Neural cell (in vitro differentiated cells): ENCODE measurements at regions not wholly inside any gene's neighbourhood (a gene's known extent, or its start where the extent isn't known, plus 50 kb on each side); places are given as distances from the start of the nearest gene placed in this dataset.

Experiments used
- H2AFZ ChIP-seq: fragments of 200-600, 300-800 bp; sonication (generic), shearing (Covaris generic); 2 replicates; pipeline ENCODE4 v1.6.0; 2014; ENCODE audit warnings: low read depth, mild to moderate bottlenecking, antibody characterized with exemption, low read length, moderate library complexity
- H3F3A ChIP-seq: fragments of 200-600 bp; shearing (Covaris generic); 2 replicates; pipeline ENCODE4 v1.6.1; 2016; ENCODE audit warnings: mild to moderate bottlenecking, moderate library complexity, mixed read lengths, antibody characterized with exemption, low read length; ENCODE audit not compliant: insufficient read depth, poor library complexity, severe bottlenecking
- H3K27ac ChIP-seq: fragments of 200-600, 300-800 bp; sonication (generic), shearing (Covaris generic); 2 replicates; pipeline ENCODE4 v1.5.1; 2014; ENCODE audit warnings: mild to moderate bottlenecking, low read length, moderate library complexity
- H3K27me3 ChIP-seq: fragments of 300-800, 200-600 bp; sonication (generic), shearing (Covaris generic); 2 replicates; pipeline ENCODE4 v1.6.0; 2014; ENCODE audit warnings: mild to moderate bottlenecking, low read depth, low read length, moderate library complexity; ENCODE audit not compliant: insufficient read depth
- H3K36me3 ChIP-seq: fragments of 300-800, 200-600 bp; sonication (generic), shearing (Covaris generic); 2 replicates; pipeline ENCODE4 v1.5.1; 2014; ENCODE audit warnings: mild to moderate bottlenecking, antibody characterized with exemption, low read length, moderate library complexity; ENCODE audit not compliant: insufficient read depth
- H3K4me2 ChIP-seq: fragments of 300-800, 200-600 bp; sonication (generic), shearing (Covaris generic); 2 replicates; pipeline ENCODE4 v1.6.0; 2014; ENCODE audit warnings: mild to moderate bottlenecking, low read length
- H3K4me3 ChIP-seq: fragments of 300-800, 200-600 bp; sonication (generic), shearing (Covaris generic); 2 replicates; pipeline ENCODE4 v1.5.1; 2014; ENCODE audit warnings: mild to moderate bottlenecking, low read length, moderate library complexity
- H3K79me2 ChIP-seq: fragments of 200-600 bp; shearing (Covaris generic); replicated peaks from 2 replicates; pipeline ENCODE4 v1.6.0; 2014; ENCODE audit warnings: mild to moderate bottlenecking, low read length, moderate library complexity; ENCODE audit not compliant: insufficient read depth
- H3K9ac ChIP-seq: fragments of 300-800, 200-600 bp; sonication (generic), shearing (Covaris generic); 2 replicates; pipeline ENCODE4 v1.6.1; 2016; ENCODE audit warnings: mild to moderate bottlenecking, low read length, mixed read lengths
- H3K9me2 ChIP-seq: fragments of 200-600 bp; shearing (Covaris generic); 2 replicates; pipeline ENCODE4 v1.6.1; 2016; ENCODE audit warnings: mild to moderate bottlenecking, low read length, mixed read lengths; ENCODE audit not compliant: insufficient read depth
- H3K9me3 ChIP-seq: fragments of 200-600, 300-800 bp; sonication (generic), shearing (Covaris generic); 2 replicates; pipeline ENCODE4 v1.6.1; 2016; ENCODE audit warnings: mild to moderate bottlenecking, mixed run types, low read length, moderate library complexity, mixed read lengths
- H4K20me1 ChIP-seq: fragments of 200-600 bp; shearing (Covaris generic); 2 replicates; pipeline ENCODE4 v1.6.1; 2016; ENCODE audit warnings: mild to moderate bottlenecking, mixed run types; ENCODE audit not compliant: insufficient read depth
- EP300 ChIP-seq: fragments of 450-650 bp; conservative IDR thresholded peaks from 2 replicates; pipeline ENCODE4 v1.6.1; 2014; ENCODE audit warnings: antibody characterized with exemption, mild to moderate bottlenecking, moderate library complexity; ENCODE audit not compliant: poor library complexity, severe bottlenecking
- EZH2 ChIP-seq: fragments of 200-600, 300-800 bp; shearing (Covaris generic), sonication (generic); IDR thresholded peaks from 2 replicates; pipeline ENCODE4 v1.6.1; 2014; ENCODE audit warnings: antibody characterized with exemption, low read length, borderline replicate concordance, mild to moderate bottlenecking; ENCODE audit not compliant: insufficient read depth, poor library complexity, severe bottlenecking
- MXI1 ChIP-seq: fragments of 450-650 bp; conservative IDR thresholded peaks from 2 replicates; pipeline ENCODE4 v1.6.1; 2014; ENCODE audit warnings: antibody characterized with exemption, mild to moderate bottlenecking; ENCODE audit not compliant: poor library complexity, severe bottlenecking
- POLR2AphosphoS5 ChIP-seq: IDR thresholded peaks from 2 replicates; pipeline ENCODE4 v1.6.1; 2012
- RAD21 ChIP-seq: fragments of 450-650 bp; conservative IDR thresholded peaks from 2 replicates; pipeline ENCODE4 v1.6.1; 2014; ENCODE audit warnings: antibody characterized with exemption, mild to moderate bottlenecking, moderate library complexity
- SMC3 ChIP-seq: fragments of 450-650 bp; conservative IDR thresholded peaks from 2 replicates; pipeline ENCODE4 v1.6.1; 2014; ENCODE audit warnings: antibody characterized with exemption, mild to moderate bottlenecking, moderate library complexity; ENCODE audit not compliant: poor library complexity
- TAF1 ChIP-seq: IDR thresholded peaks from 2 replicates; pipeline ENCODE4 v1.6.1; 2012; ENCODE audit warnings: low read depth
- TF ChIP-seq, protein P1 (sequence below): IDR thresholded peaks from 2 replicates; pipeline ENCODE4 v1.6.1; 2012; ENCODE audit warnings: borderline replicate concordance
- TF ChIP-seq, protein P2 (sequence below): fragments of 450-650 bp; IDR thresholded peaks from 2 replicates; pipeline ENCODE4 v1.5.1; 2014; ENCODE audit warnings: antibody characterized with exemption, mild to moderate bottlenecking, moderate library complexity; ENCODE audit not compliant: poor library complexity, severe bottlenecking

DNA sequence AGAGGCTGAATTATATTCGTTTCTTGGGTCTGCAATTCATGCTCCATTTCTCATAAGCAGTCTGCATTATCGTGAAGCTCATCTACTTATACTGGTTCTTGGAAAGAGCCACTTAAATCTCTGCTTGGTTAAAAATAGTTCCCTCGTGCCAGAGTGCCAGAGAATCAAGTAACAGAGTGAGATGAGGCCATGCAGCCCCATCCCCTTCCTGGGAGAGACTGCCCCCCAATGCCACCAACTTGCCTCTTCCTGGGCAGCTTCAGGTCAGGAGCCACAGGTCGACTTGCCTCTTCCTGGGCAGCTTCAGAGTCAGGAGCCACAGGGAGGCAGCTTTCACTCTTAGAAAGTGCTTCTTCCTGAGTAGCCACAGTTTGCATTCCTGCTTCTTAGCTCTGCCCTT is 223.9 kb upstream of the ZBED5 start:
- no peaks in the 10 kb centered on the region for H3K9me3 ChIP-seq
- H4K20me1 ChIP-seq, result no peaks in the 10 kb centered on the region
- H2AFZ ChIP-seq, result no peak overlapping the region
- no peaks in the 10 kb centered on the region for H3K9me2 ChIP-seq
- TF ChIP-seq SMC3, result no peak
- TF ChIP-seq, protein P1, sequence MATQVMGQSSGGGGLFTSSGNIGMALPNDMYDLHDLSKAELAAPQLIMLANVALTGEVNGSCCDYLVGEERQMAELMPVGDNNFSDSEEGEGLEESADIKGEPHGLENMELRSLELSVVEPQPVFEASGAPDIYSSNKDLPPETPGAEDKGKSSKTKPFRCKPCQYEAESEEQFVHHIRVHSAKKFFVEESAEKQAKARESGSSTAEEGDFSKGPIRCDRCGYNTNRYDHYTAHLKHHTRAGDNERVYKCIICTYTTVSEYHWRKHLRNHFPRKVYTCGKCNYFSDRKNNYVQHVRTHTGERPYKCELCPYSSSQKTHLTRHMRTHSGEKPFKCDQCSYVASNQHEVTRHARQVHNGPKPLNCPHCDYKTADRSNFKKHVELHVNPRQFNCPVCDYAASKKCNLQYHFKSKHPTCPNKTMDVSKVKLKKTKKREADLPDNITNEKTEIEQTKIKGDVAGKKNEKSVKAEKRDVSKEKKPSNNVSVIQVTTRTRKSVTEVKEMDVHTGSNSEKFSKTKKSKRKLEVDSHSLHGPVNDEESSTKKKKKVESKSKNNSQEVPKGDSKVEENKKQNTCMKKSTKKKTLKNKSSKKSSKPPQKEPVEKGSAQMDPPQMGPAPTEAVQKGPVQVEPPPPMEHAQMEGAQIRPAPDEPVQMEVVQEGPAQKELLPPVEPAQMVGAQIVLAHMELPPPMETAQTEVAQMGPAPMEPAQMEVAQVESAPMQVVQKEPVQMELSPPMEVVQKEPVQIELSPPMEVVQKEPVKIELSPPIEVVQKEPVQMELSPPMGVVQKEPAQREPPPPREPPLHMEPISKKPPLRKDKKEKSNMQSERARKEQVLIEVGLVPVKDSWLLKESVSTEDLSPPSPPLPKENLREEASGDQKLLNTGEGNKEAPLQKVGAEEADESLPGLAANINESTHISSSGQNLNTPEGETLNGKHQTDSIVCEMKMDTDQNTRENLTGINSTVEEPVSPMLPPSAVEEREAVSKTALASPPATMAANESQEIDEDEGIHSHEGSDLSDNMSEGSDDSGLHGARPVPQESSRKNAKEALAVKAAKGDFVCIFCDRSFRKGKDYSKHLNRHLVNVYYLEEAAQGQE, result no peak
- TF ChIP-seq RAD21, result no peak
- TF ChIP-seq EZH2, result no peak
- no peak for TF ChIP-seq MXI1
- TF ChIP-seq TAF1, result no peak
- TF ChIP-seq, protein P2, sequence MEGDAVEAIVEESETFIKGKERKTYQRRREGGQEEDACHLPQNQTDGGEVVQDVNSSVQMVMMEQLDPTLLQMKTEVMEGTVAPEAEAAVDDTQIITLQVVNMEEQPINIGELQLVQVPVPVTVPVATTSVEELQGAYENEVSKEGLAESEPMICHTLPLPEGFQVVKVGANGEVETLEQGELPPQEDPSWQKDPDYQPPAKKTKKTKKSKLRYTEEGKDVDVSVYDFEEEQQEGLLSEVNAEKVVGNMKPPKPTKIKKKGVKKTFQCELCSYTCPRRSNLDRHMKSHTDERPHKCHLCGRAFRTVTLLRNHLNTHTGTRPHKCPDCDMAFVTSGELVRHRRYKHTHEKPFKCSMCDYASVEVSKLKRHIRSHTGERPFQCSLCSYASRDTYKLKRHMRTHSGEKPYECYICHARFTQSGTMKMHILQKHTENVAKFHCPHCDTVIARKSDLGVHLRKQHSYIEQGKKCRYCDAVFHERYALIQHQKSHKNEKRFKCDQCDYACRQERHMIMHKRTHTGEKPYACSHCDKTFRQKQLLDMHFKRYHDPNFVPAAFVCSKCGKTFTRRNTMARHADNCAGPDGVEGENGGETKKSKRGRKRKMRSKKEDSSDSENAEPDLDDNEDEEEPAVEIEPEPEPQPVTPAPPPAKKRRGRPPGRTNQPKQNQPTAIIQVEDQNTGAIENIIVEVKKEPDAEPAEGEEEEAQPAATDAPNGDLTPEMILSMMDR, result no peak
- TF ChIP-seq POLR2AphosphoS5, result no peak
- no peak for TF ChIP-seq EP300
- no peaks in the 10 kb centered on the region for H3K36me3 ChIP-seq
- no peaks in the 10 kb centered on the region for H3F3A ChIP-seq
- no peak overlapping the region for H3K4me3 ChIP-seq
- H3K27me3 ChIP-seq, result no peaks in the 10 kb centered on the region
- no peak overlapping the region for H3K9ac ChIP-seq
- H3K4me2 ChIP-seq, result no peak overlapping the region
- no peaks in the 10 kb centered on the region for H3K79me2 ChIP-seq
- H3K27ac ChIP-seq, result no peak overlapping the region

DNA sequence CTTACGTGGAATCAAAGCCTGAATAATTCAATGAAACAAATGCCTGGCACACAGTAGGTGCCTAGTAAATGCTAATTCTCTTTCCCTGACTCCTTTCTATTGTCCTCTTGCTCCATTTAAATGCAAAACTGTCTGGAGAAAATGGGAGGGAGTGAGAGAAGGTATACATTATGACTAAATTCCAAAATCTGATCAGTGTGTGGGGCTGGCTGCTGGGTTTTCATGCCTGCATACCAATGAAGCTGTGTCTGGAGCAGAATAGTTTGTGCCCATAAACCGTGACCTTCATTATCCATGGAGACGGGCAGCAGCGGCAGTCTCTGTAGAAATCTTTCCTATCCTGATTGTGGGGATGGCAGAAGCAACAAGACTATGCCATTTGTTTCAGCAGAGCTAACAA is 223.4 kb upstream of the ZBED5 start:
- H3K9me2 ChIP-seq, result no peaks in the 10 kb centered on the region
- no peak for TF ChIP-seq SMC3
- no peak for TF ChIP-seq POLR2AphosphoS5
- TF ChIP-seq, protein P1, result no peak
- no peak for TF ChIP-seq EP300
- TF ChIP-seq RAD21, result no peak
- TF ChIP-seq, protein P2, result no peak
- TF ChIP-seq TAF1, result no peak
- TF ChIP-seq MXI1, result no peak
- TF ChIP-seq EZH2, result no peak
- H3K27ac ChIP-seq, result no peak overlapping the region
- H3K27me3 ChIP-seq, result no peaks in the 10 kb centered on the region
- H3K4me3 ChIP-seq, result no peak overlapping the region
- H3K9ac ChIP-seq, result no peak overlapping the region
- H3F3A ChIP-seq, result no peaks in the 10 kb centered on the region
- no peaks in the 10 kb centered on the region for H4K20me1 ChIP-seq
- H3K9me3 ChIP-seq, result no peaks in the 10 kb centered on the region
- H3K79me2 ChIP-seq, result no peaks in the 10 kb centered on the region
- H2AFZ ChIP-seq, result no peak overlapping the region
- H3K36me3 ChIP-seq, result no peaks in the 10 kb centered on the region
- no peak overlapping the region for H3K4me2 ChIP-seq
